22Rv1 (cell line): ENCODE measurements at regions not wholly inside any gene's neighbourhood (a gene's known extent, or its start where the extent isn't known, plus 50 kb on each side); places are given as distances from the start of the nearest gene placed in this dataset.

Experiments
- CTCF ChIP-seq: fragments of 450-650 bp; IDR thresholded peaks from 2 replicates; pipeline ENCODE4 v1.5.1; 2017; ENCODE audit warnings: mild to moderate bottlenecking
- ZFX ChIP-seq: fragments of 450-650 bp; IDR thresholded peaks from 2 replicates; pipeline ENCODE4 v1.6.1; 2017; ENCODE audit warnings: antibody characterized with exemption, borderline replicate concordance

GRCh38 chr20:12391099-12391498, 473.4 kb downstream of the BTBD3 start:
- no peak for TF ChIP-seq CTCF
- no peak for TF ChIP-seq ZFX
